Suppressor macrophage treated with lipopolysaccharide for 4 hours (primary cell): ENCODE measurements at regions not wholly inside any gene's neighbourhood (a gene's known extent, or its start where the extent isn't known, plus 50 kb on each side); places are given as distances from the start of the nearest gene placed in this dataset.
"Not testable (repeated sequence)": the region's sequence is repeated elsewhere in the genome, so short reads cannot be mapped to it uniquely, and the experiment has no call there.

Experiments
- DNase-seq: peaks from one replicate; pipeline ENCODE4 v3.0.0-alpha.2; 2020

- no peak for DNase-seq
Measured at GRCh38 chr1:73034271-73034670, 751.9 kb upstream of the NEGR1 start.

- DNase-seq, result no peak
Measured at GRCh38 chr1:73033640-73034039, 751.3 kb upstream of the NEGR1 start.

GRCh38 chr1:73029571-73029970 lies 747.2 kb upstream of the NEGR1 start:
- no peak for DNase-seq

- DNase-seq, result no peak
Measured at GRCh38 chr1:73026114-73026513, 743.8 kb upstream of the NEGR1 start.

- DNase-seq, result no peak
Measured at GRCh38 chr1:73009938-73010337, 727.6 kb upstream of the NEGR1 start.

GRCh38 chr1:73009311-73009710 lies 727.0 kb upstream of the NEGR1 start:
- no peak for DNase-seq

- no peak for DNase-seq
Measured at GRCh38 chr1:72997624-72998023, 715.3 kb upstream of the NEGR1 start.

- no peak for DNase-seq
Measured at GRCh38 chr1:72997041-72997440, 714.7 kb upstream of the NEGR1 start.

GRCh38 chr1:72987871-72988270 lies 705.5 kb upstream of the NEGR1 start:
- DNase-seq, result not testable (repeated sequence)

GRCh38 chr1:72986591-72987290 lies 704.4 kb upstream of the NEGR1 start:
- DNase-seq, result no peak

- not testable (repeated sequence) for DNase-seq
Measured at GRCh38 chr1:72985024-72985423, 702.7 kb upstream of the NEGR1 start.

- DNase-seq, result not testable (repeated sequence)
Measured at GRCh38 chr1:72983011-72983410, 700.7 kb upstream of the NEGR1 start.

GRCh38 chr1:72969461-72969860 lies 687.1 kb upstream of the NEGR1 start:
- no peak for DNase-seq

- DNase-seq, result no peak
Measured at GRCh38 chr1:72954943-72955342, 672.6 kb upstream of the NEGR1 start.

GRCh38 chr1:72950900-72951299 lies 668.6 kb upstream of the NEGR1 start:
- not testable (repeated sequence) for DNase-seq

GRCh38 chr1:72946903-72947499 lies 664.7 kb upstream of the NEGR1 start:
- DNase-seq, result no peak

- no peak for DNase-seq
Measured at GRCh38 chr1:72942008-72942407, 659.7 kb upstream of the NEGR1 start.

GRCh38 chr1:72938408-72938807 lies 656.1 kb upstream of the NEGR1 start:
- no peak for DNase-seq

GRCh38 chr1:72937905-72938304 lies 655.6 kb upstream of the NEGR1 start:
- no peak for DNase-seq

- no peak for DNase-seq
Measured at GRCh38 chr1:72936942-72937341, 654.6 kb upstream of the NEGR1 start.

- DNase-seq, result no peak
Measured at GRCh38 chr1:72936151-72936740, 653.9 kb upstream of the NEGR1 start.

- DNase-seq, result no peak
Measured at GRCh38 chr1:72932025-72932424, 649.7 kb upstream of the NEGR1 start.

GRCh38 chr1:72930528-72930927 lies 648.2 kb upstream of the NEGR1 start:
- no peak for DNase-seq

- no peak for DNase-seq
Measured at GRCh38 chr1:72918940-72919339, 636.6 kb upstream of the NEGR1 start.

- DNase-seq, result no peak
Measured at GRCh38 chr1:72917920-72918319, 635.6 kb upstream of the NEGR1 start.
